ENCODE measurements at regions not wholly inside any gene's neighbourhood (a gene's known extent, or its start where the extent isn't known, plus 50 kb on each side); places are given as distances from the start of the nearest gene placed in this dataset.
A peak's percentile ranks its signal among the peaks of the same experiment; 100 is the strongest.
"Not testable (repeated sequence)": the region's sequence is repeated elsewhere in the genome, so short reads cannot be mapped to it uniquely, and the experiment has no call there.

DNA sequence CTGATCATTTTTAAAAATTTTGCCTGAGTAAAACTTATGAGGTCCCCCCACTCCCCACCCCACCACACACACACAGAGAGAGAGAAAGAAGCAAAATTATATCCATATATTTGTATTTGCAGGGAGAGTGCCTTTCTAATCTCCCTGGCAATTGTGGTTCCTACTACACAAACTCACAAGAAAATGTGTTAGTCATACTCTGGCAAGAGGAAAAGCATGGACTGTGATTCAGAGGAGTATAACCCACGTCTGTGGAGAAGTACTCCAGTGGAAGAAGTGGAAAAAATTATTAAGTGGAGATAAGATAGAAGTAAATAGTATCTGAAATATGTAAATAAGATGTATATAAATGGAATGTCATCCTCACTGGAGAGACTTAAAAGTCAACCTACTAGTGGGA is 114.0 kb downstream of the DSEL start:
- H3K4me2 ChIP-seq (ENCODE audit: insufficient read depth, low read length), result peak overlapping the region; percentile 44
- TF ChIP-seq, protein P1, sequence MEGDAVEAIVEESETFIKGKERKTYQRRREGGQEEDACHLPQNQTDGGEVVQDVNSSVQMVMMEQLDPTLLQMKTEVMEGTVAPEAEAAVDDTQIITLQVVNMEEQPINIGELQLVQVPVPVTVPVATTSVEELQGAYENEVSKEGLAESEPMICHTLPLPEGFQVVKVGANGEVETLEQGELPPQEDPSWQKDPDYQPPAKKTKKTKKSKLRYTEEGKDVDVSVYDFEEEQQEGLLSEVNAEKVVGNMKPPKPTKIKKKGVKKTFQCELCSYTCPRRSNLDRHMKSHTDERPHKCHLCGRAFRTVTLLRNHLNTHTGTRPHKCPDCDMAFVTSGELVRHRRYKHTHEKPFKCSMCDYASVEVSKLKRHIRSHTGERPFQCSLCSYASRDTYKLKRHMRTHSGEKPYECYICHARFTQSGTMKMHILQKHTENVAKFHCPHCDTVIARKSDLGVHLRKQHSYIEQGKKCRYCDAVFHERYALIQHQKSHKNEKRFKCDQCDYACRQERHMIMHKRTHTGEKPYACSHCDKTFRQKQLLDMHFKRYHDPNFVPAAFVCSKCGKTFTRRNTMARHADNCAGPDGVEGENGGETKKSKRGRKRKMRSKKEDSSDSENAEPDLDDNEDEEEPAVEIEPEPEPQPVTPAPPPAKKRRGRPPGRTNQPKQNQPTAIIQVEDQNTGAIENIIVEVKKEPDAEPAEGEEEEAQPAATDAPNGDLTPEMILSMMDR (IDR thresholded peaks at IDR 0.05; ENCODE audit: extremely low read depth, low read depth, low read length), result no peak
- peak overlapping the region; percentile 41 for H2AFZ ChIP-seq (ENCODE audit: low read length)
- peaks cover 17% of the 10 kb centered on the region for H3K4me1 ChIP-seq (ENCODE audit: insufficient read depth, low read length)
- H3K27me3 ChIP-seq (ENCODE audit: insufficient read depth, low read length), result no peaks in the 10 kb centered on the region
- H3K4me3 ChIP-seq (ENCODE audit: insufficient read depth, low read length), result no peak overlapping the region
- H3K9me3 ChIP-seq (ENCODE audit: low read depth, low read length), result no peaks in the 10 kb centered on the region
- H4K20me1 ChIP-seq (ENCODE audit: insufficient read depth, low read length), result no peaks in the 10 kb centered on the region
- peak; percentile 46 for DNase-seq (ENCODE audit: insufficient read length, low spot score, missing footprints)
- peak overlapping the region; percentile 77 for H3K27ac ChIP-seq (ENCODE audit: low read depth, low read length)
- no peaks in the 10 kb centered on the region for H3K36me3 ChIP-seq (ENCODE audit: insufficient read depth, low read length)
- no peaks in the 10 kb centered on the region for H3K79me2 ChIP-seq (ENCODE audit: insufficient read depth, low read length)

DNA sequence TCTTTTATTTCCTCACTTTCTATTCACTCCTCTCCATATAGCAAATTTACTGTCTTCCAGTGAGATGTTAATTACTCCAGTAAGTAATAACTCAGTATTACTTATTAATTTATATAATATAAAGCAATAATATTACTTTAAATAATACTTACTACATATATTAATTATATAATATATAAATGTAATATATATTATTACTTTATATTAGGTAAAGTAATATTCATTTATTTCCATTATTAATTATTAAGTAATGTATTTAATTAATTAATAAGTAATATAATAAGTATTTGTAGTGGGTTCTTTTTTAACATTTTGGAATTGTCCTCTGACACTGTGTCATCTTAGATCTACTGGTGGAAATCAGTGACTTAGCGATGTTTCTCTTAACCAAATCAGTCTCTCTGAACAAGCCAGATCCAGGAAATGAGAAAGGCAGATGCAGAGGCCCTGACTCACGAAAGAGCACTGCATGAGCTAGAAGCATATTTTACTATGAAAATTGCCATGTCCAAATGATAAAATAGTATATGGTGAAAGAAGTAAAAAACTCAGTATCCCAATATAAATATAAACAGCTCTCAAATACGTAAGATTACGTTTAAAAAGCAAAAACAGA is 115.9 kb downstream of the DSEL start:
- H3K36me3 ChIP-seq (ENCODE audit: insufficient read depth, low read length), result no peaks in the 10 kb centered on the region
- peak; percentile 23 for DNase-seq (ENCODE audit: insufficient read length, low spot score, missing footprints)
- H3K4me1 ChIP-seq (ENCODE audit: insufficient read depth, low read length), result peaks cover 17% of the 10 kb centered on the region
- no peak overlapping the region for H3K4me3 ChIP-seq (ENCODE audit: insufficient read depth, low read length)
- peak overlapping the region; percentile 68 for H3K27ac ChIP-seq (ENCODE audit: low read depth, low read length)
- no peaks in the 10 kb centered on the region for H4K20me1 ChIP-seq (ENCODE audit: insufficient read depth, low read length)
- peak overlapping the region; percentile 8 for H2AFZ ChIP-seq (ENCODE audit: low read length)
- H3K4me2 ChIP-seq (ENCODE audit: insufficient read depth, low read length), result peak overlapping the region; percentile 36
- TF ChIP-seq, protein P1 (IDR thresholded peaks at IDR 0.05; ENCODE audit: extremely low read depth, low read depth, low read length), result no peak
- no peaks in the 10 kb centered on the region for H3K79me2 ChIP-seq (ENCODE audit: insufficient read depth, low read length)
- H3K27me3 ChIP-seq (ENCODE audit: insufficient read depth, low read length), result no peaks in the 10 kb centered on the region
- H3K9me3 ChIP-seq (ENCODE audit: low read depth, low read length), result no peaks in the 10 kb centered on the region

DNA sequence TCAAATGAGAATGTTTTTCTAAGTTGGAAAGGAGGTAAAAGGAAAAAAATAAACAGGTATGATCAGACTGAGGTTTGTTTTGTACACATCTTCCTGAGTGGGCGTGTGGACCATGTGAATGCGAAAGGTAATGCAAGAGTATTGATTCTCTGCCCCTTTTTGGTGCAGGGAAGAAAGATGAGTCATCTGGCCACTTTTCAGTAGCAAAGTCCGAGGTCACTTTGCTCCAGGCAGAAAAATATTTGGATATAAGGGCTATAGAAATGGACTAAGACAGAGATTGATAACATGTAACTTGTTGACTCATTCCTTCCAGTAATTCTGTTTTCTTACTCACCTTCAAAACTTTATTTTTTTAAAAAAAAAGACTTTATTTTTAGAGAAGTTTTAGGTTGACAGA is 130.5 kb downstream of the DSEL start:
- DNase-seq (ENCODE audit: insufficient read length, low spot score, missing footprints), result no peak
- Histone ChIP-seq H3K27me3 (ENCODE audit: insufficient read depth, low read length) (no peaks in the 10 kb centered on the region), H3K27ac (ENCODE audit: low read depth, low read length) (peak overlapping the region; percentile 6), H3K79me2 (ENCODE audit: insufficient read depth, low read length) (no peaks in the 10 kb centered on the region), H2AFZ (ENCODE audit: low read length) (no peak overlapping the region), H3K4me1 (ENCODE audit: insufficient read depth, low read length) (peaks cover 10% of the 10 kb centered on the region), H3K9me3 (ENCODE audit: low read depth, low read length) (no peaks in the 10 kb centered on the region), H3K4me2 (ENCODE audit: insufficient read depth, low read length) (peak overlapping the region; percentile 0), H4K20me1 (ENCODE audit: insufficient read depth, low read length) (no peaks in the 10 kb centered on the region), H3K4me3 (ENCODE audit: insufficient read depth, low read length) (no peak overlapping the region), H3K36me3 (ENCODE audit: insufficient read depth, low read length) (no peaks in the 10 kb centered on the region)
- TF ChIP-seq, protein P1 (IDR thresholded peaks at IDR 0.05; ENCODE audit: extremely low read depth, low read depth, low read length), result no peak

DNA sequence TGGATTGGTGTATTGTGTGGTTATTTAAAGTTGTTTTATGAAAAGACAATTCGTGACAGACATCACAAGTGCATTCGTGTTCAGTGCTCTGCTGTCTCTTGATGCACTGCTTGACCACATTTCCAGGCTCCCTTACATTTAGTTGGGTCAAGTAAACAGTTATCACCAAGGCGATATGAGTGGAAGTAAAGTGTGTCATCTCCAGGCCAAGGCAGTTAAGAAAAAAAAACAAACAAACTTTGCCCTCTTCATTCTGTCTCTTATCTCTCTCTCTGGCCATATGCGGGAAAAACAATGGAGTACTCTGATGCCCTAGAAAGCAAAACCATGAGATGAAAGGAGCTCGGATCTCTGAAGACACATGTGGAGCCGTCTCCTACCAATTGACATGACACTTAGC is 131.1 kb downstream of the DSEL start:
- Histone ChIP-seq H3K36me3 (ENCODE audit: insufficient read depth, low read length) (no peaks in the 10 kb centered on the region), H3K4me3 (ENCODE audit: insufficient read depth, low read length) (no peak overlapping the region), H3K4me1 (ENCODE audit: insufficient read depth, low read length) (peaks cover 10% of the 10 kb centered on the region), H3K27ac (ENCODE audit: low read depth, low read length) (peak overlapping the region; percentile 6), H3K9me3 (ENCODE audit: low read depth, low read length) (no peaks in the 10 kb centered on the region), H3K79me2 (ENCODE audit: insufficient read depth, low read length) (no peaks in the 10 kb centered on the region), H4K20me1 (ENCODE audit: insufficient read depth, low read length) (no peaks in the 10 kb centered on the region), H3K4me2 (ENCODE audit: insufficient read depth, low read length) (peak overlapping the region; percentile 0), H3K27me3 (ENCODE audit: insufficient read depth, low read length) (no peaks in the 10 kb centered on the region), H2AFZ (ENCODE audit: low read length) (no peak overlapping the region)
- TF ChIP-seq, protein P1 (IDR thresholded peaks at IDR 0.05; ENCODE audit: extremely low read depth, low read depth, low read length), result no peak
- DNase-seq (ENCODE audit: insufficient read length, low spot score, missing footprints), result peak; percentile 88

DNA sequence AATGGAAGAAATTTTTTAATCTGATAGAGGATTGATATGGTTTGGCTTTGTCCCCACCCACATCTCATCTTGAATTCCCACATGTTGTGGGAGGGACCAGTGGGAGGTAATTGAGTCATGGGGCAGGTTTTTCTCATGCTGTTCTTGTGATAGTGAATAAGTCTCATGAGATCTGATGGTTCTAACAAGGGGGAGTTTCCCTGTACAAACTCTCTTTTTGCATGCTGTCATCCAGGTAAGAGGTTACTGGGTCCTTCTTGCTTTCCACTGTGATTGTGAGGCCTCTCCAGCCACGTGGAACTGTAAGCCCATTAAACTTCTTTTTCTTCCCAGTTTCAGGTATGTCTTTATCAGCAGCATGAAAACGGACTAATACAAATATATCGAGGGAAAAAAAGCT is 132.5 kb downstream of the DSEL start:
- H4K20me1 ChIP-seq (ENCODE audit: insufficient read depth, low read length); H3K36me3 ChIP-seq (ENCODE audit: insufficient read depth, low read length); H3K27ac ChIP-seq (ENCODE audit: low read depth, low read length); H3K4me3 ChIP-seq (ENCODE audit: insufficient read depth, low read length); H3K4me2 ChIP-seq (ENCODE audit: insufficient read depth, low read length); H3K9me3 ChIP-seq (ENCODE audit: low read depth, low read length); H3K27me3 ChIP-seq (ENCODE audit: insufficient read depth, low read length); H2AFZ ChIP-seq (ENCODE audit: low read length); H3K79me2 ChIP-seq (ENCODE audit: insufficient read depth, low read length); H3K4me1 ChIP-seq (ENCODE audit: insufficient read depth, low read length); DNase-seq (ENCODE audit: insufficient read length, low spot score, missing footprints): not testable (repeated sequence)
